ENCODE measurements at regions not wholly inside any gene's neighbourhood (a gene's known extent, or its start where the extent isn't known, plus 50 kb on each side); places are given as distances from the start of the nearest gene placed in this dataset.

- TF ChIP-seq POLR2A (IDR thresholded peaks at IDR 0.05): no peak
- no peak for TF ChIP-seq CTCF (IDR thresholded peaks at IDR 0.05)
- no peaks in the 10 kb centered on the region for H3K4me1 ChIP-seq
- DNase-seq: no peak
- no peaks in the 10 kb centered on the region for H3K27me3 ChIP-seq
- no peak overlapping the region for H3K27ac ChIP-seq
- no peaks in the 10 kb centered on the region for H3K9me3 ChIP-seq
- no peak overlapping the region for H3K4me3 ChIP-seq
- H3K36me3 ChIP-seq: no peaks in the 10 kb centered on the region
Observed at GRCh38 chr12:98022961-98023360, 492.4 kb upstream of the TMPO start.

GRCh38 chr12:98037401-98038140 lies 477.8 kb upstream of the TMPO start:
- H3K27me3 ChIP-seq: no peaks in the 10 kb centered on the region
- DNase-seq: no peak
- no peaks in the 10 kb centered on the region for H3K9me3 ChIP-seq
- H3K36me3 ChIP-seq: no peaks in the 10 kb centered on the region
- TF ChIP-seq CTCF (IDR thresholded peaks at IDR 0.05) (no peak), POLR2A (IDR thresholded peaks at IDR 0.05) (no peak)
- H3K4me1 ChIP-seq: no peaks in the 10 kb centered on the region
- H3K27ac ChIP-seq: no peak overlapping the region
- H3K4me3 ChIP-seq: no peak overlapping the region

DNA sequence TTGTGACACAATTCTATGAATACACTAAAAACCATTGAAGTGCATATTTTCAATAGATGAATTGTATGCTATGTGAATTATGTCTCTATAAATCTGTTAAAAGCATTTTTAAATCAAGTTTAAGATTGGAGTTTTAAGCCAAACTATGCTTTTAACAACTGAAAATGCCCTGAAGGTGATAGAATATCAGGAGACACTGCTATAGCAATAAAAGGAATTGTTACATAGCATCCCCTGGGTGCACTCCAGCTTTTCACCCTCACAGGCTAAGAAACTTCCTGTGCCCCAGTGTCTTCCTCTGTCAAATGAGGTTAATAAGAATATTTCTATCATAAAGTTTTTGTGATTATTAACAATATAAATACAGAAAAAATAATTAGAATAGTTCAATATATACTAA lies 472.7 kb upstream of the TMPO start:
- no peak for DNase-seq
- TF ChIP-seq CTCF (IDR thresholded peaks at IDR 0.05) (no peak), POLR2A (IDR thresholded peaks at IDR 0.05) (no peak)
- no peak overlapping the region for H3K27ac ChIP-seq
- H3K27me3 ChIP-seq: no peaks in the 10 kb centered on the region
- no peaks in the 10 kb centered on the region for H3K9me3 ChIP-seq
- H3K4me1 ChIP-seq: no peaks in the 10 kb centered on the region
- no peak overlapping the region for H3K4me3 ChIP-seq
- no peaks in the 10 kb centered on the region for H3K36me3 ChIP-seq

- no peaks in the 10 kb centered on the region for H3K9me3 ChIP-seq
Observed at GRCh38 chr12:98045395-98045794, 470.0 kb upstream of the TMPO start.

DNA sequence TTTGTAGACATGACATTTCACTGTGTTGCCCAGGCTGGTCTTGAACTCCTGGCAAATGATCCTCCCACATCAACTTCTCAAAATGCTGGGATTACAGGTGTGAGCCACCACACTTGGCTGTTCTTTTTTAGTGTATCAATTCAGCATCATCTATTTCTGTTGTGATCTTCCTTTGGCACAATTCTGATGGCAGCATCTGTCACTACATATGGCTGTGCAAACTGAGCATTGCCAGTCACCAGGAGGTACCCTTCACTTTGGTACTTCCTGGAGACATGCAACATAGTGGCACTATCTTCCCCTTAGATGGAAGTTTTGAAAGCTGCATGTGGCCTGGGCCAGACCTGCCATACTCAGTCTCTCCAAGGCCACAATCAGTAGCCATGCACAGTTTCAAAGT lies 467.1 kb upstream of the TMPO start:
- Histone ChIP-seq H3K9me3 (no peaks in the 10 kb centered on the region), H3K4me3 (no peak overlapping the region), H3K27me3 (no peaks in the 10 kb centered on the region), H3K36me3 (no peaks in the 10 kb centered on the region), H3K4me1 (no peaks in the 10 kb centered on the region), H3K27ac (no peak overlapping the region)
- DNase-seq: no peak
- no peak for TF ChIP-seq POLR2A (IDR thresholded peaks at IDR 0.05)
- no peak for TF ChIP-seq CTCF (IDR thresholded peaks at IDR 0.05)

More at GRCh38 chr12:98045395-98045794, 470.0 kb upstream of the TMPO start:
- no peak for TF ChIP-seq CTCF (IDR thresholded peaks at IDR 0.05)
- no peak for TF ChIP-seq POLR2A (IDR thresholded peaks at IDR 0.05)
- no peak overlapping the region for H3K27ac ChIP-seq
- no peaks in the 10 kb centered on the region for H3K27me3 ChIP-seq
- no peaks in the 10 kb centered on the region for H3K36me3 ChIP-seq
- no peak overlapping the region for H3K4me3 ChIP-seq
- DNase-seq: no peak
- H3K4me1 ChIP-seq: no peaks in the 10 kb centered on the region

- TF ChIP-seq POLR2A (IDR thresholded peaks at IDR 0.05) (no peak), CTCF (IDR thresholded peaks at IDR 0.05) (no peak)
Observed at GRCh38 chr12:98053202-98053601, 462.2 kb upstream of the TMPO start.

More at GRCh38 chr12:98053202-98053601, 462.2 kb upstream of the TMPO start:
- no peak overlapping the region for H3K27ac ChIP-seq
- DNase-seq: no peak
- H3K4me1 ChIP-seq: no peaks in the 10 kb centered on the region
- H3K9me3 ChIP-seq: no peaks in the 10 kb centered on the region
- no peaks in the 10 kb centered on the region for H3K36me3 ChIP-seq
- no peaks in the 10 kb centered on the region for H3K27me3 ChIP-seq
- no peak overlapping the region for H3K4me3 ChIP-seq

Measured in Peyer's patch (tissue), 4 donors.